ENCODE measurements at regions not wholly inside any gene's neighbourhood (a gene's known extent, or its start where the extent isn't known, plus 50 kb on each side); places are given as distances from the start of the nearest gene placed in this dataset.

GRCh38 chr9:755454-756381 lies 85.8 kb upstream of the DMRT1 start (continued):
- TF ChIP-seq ZHX2 (IDR thresholded peaks at IDR 0.05; ENCODE audit: low read depth) (0 out of 2 replicates have a peak, but pooled peaks have one; percentile 51), ZHX2 (CRISPR knock-in tag; IDR thresholded peaks at IDR 0.05; ENCODE audit: borderline replicate concordance) (no peak), NR2F1 (CRISPR knock-in tag; IDR thresholded peaks at IDR 0.05) (peak; percentile 6 to 79; a peak in 3 of 4 replicates), TOE1 (CRISPR knock-in tag; IDR thresholded peaks at IDR 0.05) (no peak), NRL (CRISPR knock-in tag; IDR thresholded peaks at IDR 0.05; ENCODE audit: borderline replicate concordance) (no peak), SMAD3 (CRISPR knock-in tag; IDR thresholded peaks at IDR 0.05) (no peak), FOXP4 (CRISPR knock-in tag; IDR thresholded peaks at IDR 0.05) (no peak; the same call in 1 of the 2 replicates), POLR2AphosphoS2 (IDR thresholded peaks at IDR 0.05; ENCODE audit: low read depth, low read length) (no peak), SMAD9 (CRISPR knock-in tag; IDR thresholded peaks at IDR 0.05) (no peak), GLMP (CRISPR knock-in tag; IDR thresholded peaks at IDR 0.05; ENCODE audit: borderline replicate concordance) (no peak), BCL3 (CRISPR knock-in tag; IDR thresholded peaks at IDR 0.05) (0 out of 2 replicates have a peak, but pooled peaks have one; percentile 50), IRF9 (CRISPR knock-in tag; IDR thresholded peaks at IDR 0.05; ENCODE audit: borderline replicate concordance) (no peak), ZSCAN9 (CRISPR knock-in tag; IDR thresholded peaks at IDR 0.05; ENCODE audit: borderline replicate concordance) (peak; percentile 60; the same call in 1 of the 2 replicates)

Data from HepG2 (cell line).